Lower lobe of right lung (tissue), 2 donors: ENCODE measurements at regions not wholly inside any gene's neighbourhood (a gene's known extent, or its start where the extent isn't known, plus 50 kb on each side); places are given as distances from the start of the nearest gene placed in this dataset.

ENCODE experiments used
- ATAC-seq, 2 donors: fragments of 200-7000 bp; cut with Tn5 transposase; one replicate each; pipeline ENCODE4 v1.9.1; 2020 to 2022; ENCODE audit warnings: mild to moderate bottlenecking in 2 of 2, moderate library complexity in 2 of 2
- DNase-seq: peaks from one replicate; pipeline ENCODE4 v3.0.0-alpha.2; 2020
- H3K27ac ChIP-seq: fragments of 200-600 bp; one replicate; pipeline ENCODE4 v1.8.0; 2022
- H3K27me3 ChIP-seq: fragments of 200-600 bp; one replicate; pipeline ENCODE4 v1.8.0; 2022; ENCODE audit warnings: low read depth
- H3K36me3 ChIP-seq: fragments of 200-600 bp; one replicate; pipeline ENCODE4 v1.8.0; 2022; ENCODE audit warnings: mild to moderate bottlenecking
- H3K4me1 ChIP-seq: fragments of 200-600 bp; one replicate; pipeline ENCODE4 v1.8.0; 2022
- H3K4me3 ChIP-seq: fragments of 200-600 bp; one replicate; pipeline ENCODE4 v1.8.0; 2022; ENCODE audit warnings: mild to moderate bottlenecking
- H3K9me3 ChIP-seq: fragments of 200-600 bp; one replicate; pipeline ENCODE4 v1.8.0; 2022
- intact Hi-C: fragments of 100-400 bp; cut with DNase I; formaldehyde crosslinking; loops from one replicate; pipeline ENCODE4 v1.11.0; 2022
- TF ChIP-seq, protein P1 (sequence below): fragments of 200-600 bp; IDR thresholded peaks from one replicate; pipeline ENCODE4 v1.8.0; 2022; ENCODE audit warnings: antibody characterized with exemption, mild to moderate bottlenecking
- donor health status: DM: no; HTN: yes; CAD: no; lungs with severe emphysema.

DNA sequence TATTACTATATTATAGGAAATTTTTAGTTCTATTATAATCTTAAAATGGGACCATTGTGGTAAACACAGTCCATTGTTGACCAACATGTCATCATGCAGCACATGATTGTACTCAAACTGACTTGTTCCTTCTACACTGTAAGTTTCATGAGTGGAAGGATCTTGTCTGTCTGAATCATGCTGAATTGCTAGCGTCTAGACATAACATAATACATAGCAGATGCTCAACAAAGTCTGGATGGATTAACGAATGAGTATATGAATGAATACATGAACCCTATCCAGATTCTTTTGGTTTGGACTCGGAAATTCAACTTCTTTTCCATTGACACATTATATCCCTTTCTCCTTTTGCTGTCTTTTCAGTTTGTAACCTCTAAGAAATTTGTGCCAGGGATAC, 429.2 kb upstream of the SGCD start:
- Histone ChIP-seq H3K27ac (no peak overlapping the region), H3K27me3 (no peaks in the 10 kb centered on the region), H3K4me3 (no peak overlapping the region), H3K9me3 (no peaks in the 10 kb centered on the region), H3K36me3 (no peaks in the 10 kb centered on the region), H3K4me1 (no peaks in the 10 kb centered on the region)
- intact Hi-C loops, result no loop called here
- ATAC-seq (no peak), DNase-seq (no peak)
- TF ChIP-seq, protein P1, sequence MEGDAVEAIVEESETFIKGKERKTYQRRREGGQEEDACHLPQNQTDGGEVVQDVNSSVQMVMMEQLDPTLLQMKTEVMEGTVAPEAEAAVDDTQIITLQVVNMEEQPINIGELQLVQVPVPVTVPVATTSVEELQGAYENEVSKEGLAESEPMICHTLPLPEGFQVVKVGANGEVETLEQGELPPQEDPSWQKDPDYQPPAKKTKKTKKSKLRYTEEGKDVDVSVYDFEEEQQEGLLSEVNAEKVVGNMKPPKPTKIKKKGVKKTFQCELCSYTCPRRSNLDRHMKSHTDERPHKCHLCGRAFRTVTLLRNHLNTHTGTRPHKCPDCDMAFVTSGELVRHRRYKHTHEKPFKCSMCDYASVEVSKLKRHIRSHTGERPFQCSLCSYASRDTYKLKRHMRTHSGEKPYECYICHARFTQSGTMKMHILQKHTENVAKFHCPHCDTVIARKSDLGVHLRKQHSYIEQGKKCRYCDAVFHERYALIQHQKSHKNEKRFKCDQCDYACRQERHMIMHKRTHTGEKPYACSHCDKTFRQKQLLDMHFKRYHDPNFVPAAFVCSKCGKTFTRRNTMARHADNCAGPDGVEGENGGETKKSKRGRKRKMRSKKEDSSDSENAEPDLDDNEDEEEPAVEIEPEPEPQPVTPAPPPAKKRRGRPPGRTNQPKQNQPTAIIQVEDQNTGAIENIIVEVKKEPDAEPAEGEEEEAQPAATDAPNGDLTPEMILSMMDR, result no peak

DNA sequence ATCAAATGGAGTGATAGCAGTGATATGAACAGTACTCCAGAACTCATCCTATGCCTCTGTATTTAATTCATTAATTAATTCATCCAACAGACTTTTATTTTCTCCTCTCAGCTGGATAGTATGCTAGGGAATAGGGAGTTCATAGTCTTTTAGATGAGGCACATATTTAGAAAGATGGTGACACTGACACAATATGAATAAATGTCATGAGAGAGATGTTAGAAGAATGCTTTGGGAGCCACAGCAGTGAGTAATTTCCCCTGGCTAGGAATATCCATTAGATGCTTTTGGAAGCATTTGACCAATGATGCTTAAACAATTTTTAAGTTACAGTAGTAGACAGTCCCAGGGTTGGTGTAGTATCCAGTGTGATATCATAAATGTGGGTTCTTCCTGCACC, 428.7 kb upstream of the SGCD start:
- DNase-seq (no peak), ATAC-seq (no peak)
- Histone ChIP-seq H3K9me3 (no peaks in the 10 kb centered on the region), H3K27me3 (no peaks in the 10 kb centered on the region), H3K4me1 (no peaks in the 10 kb centered on the region), H3K4me3 (no peak overlapping the region), H3K36me3 (no peaks in the 10 kb centered on the region), H3K27ac (no peak overlapping the region)
- intact Hi-C loops, result no loop called here
- TF ChIP-seq, protein P1, result no peak

DNA sequence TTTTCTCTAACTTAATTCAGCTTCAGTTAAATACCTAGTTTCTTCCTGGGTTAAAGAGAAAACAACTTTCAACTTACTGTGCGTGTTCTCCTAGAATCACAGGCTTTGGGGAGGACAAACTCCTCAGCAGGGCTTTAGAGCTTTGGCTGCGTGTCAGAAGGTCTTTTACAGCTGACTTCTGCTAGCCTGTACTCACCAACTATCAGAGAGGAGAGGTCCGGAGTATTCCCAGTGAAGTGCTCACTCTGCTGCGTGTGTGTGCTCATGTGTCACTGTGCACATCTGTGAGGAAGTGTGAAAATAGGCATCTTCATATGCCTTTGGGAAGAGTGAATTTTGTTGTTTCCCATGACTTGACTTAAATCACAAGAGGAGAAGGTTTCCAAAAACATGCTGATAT, 423.2 kb upstream of the SGCD start:
- Histone ChIP-seq H3K36me3 (no peaks in the 10 kb centered on the region), H3K27ac (no peak overlapping the region), H3K4me3 (no peak overlapping the region), H3K9me3 (no peaks in the 10 kb centered on the region), H3K4me1 (no peaks in the 10 kb centered on the region), H3K27me3 (no peaks in the 10 kb centered on the region)
- intact Hi-C loops, result no loop called here
- no peak for DNase-seq
- TF ChIP-seq, protein P1, result no peak
- ATAC-seq, result no peak

DNA sequence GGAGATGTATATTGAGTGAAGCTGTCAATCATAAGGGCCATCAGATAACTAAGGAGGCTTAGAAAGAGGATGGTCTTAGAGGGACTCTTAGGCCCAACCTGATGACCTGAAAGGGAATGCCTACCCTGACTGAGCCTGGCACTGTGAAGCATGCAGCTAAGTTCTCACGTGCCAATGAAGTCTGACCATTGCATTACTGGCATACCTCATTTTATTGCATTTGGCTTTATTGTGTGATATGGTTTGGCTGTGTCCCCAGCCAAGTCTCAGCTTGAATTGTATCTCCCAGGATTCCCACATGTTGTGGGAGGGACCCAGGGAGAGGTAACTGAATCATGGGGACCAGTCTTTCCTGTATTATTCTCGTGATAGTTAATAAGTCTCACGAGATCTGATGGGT, 421.6 kb upstream of the SGCD start:
- intact Hi-C loops, result no loop called here
- H3K4me1 ChIP-seq, result no peaks in the 10 kb centered on the region
- H3K27ac ChIP-seq, result no peak overlapping the region
- no peak for DNase-seq
- no peaks in the 10 kb centered on the region for H3K9me3 ChIP-seq
- H3K36me3 ChIP-seq, result no peaks in the 10 kb centered on the region
- no peak overlapping the region for H3K4me3 ChIP-seq
- ATAC-seq, result no peak
- H3K27me3 ChIP-seq, result no peaks in the 10 kb centered on the region
- TF ChIP-seq, protein P1, result no peak

DNA sequence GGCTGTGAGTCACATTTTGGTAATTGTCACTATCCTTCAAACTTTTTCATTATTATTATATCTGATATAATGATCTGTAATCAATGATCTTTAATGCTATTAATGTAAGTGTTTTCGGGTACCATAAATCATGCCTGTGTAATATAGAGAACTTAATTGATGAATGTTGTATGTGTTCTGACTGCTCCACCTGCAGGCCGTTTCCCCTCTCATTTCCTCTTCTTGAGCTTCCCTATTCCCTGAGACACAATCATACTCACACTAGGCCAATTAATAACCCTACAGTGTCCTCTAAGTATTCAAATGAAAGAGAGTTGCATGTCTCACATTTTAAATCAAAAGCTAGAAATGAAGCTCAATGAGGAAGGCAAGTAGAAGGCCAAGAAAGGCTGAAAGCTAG, 420.9 kb upstream of the SGCD start:
- H3K9me3 ChIP-seq, result no peaks in the 10 kb centered on the region
- ATAC-seq, result no peak

More for the DNA sequence above, 420.9 kb upstream of the SGCD start:
- Histone ChIP-seq H3K36me3 (no peaks in the 10 kb centered on the region), H3K4me1 (no peaks in the 10 kb centered on the region), H3K27ac (no peak overlapping the region), H3K27me3 (no peaks in the 10 kb centered on the region), H3K4me3 (no peak overlapping the region)
- TF ChIP-seq, protein P1, result no peak
- DNase-seq, result no peak
- intact Hi-C loops, result no loop called here
